Type B pancreatic cell (in vitro differentiated cells): ENCODE measurements at regions not wholly inside any gene's neighbourhood (a gene's known extent, or its start where the extent isn't known, plus 50 kb on each side); places are given as distances from the start of the nearest gene placed in this dataset.
"Not testable (repeated sequence)": the region's sequence is repeated elsewhere in the genome, so short reads cannot be mapped to it uniquely, and the experiment has no call there.

Source experiments
- DNase-seq: peaks from one replicate; pipeline ENCODE4 v3.0.0; 2021; ENCODE audit warnings: mixed read lengths; ENCODE audit not compliant: unreplicated experiment; ENCODE audit errors: extremely low spot score
- H3K27ac Mint-ChIP-seq: 2 replicates; pipeline ENCODE4 v1.8.0; 2021; ENCODE audit warnings: mild to moderate bottlenecking, mixed read lengths
- H3K27me3 Mint-ChIP-seq: 2 replicates; pipeline ENCODE4 v1.8.0; 2021; ENCODE audit warnings: mixed read lengths
- H3K36me3 Mint-ChIP-seq: 2 replicates; pipeline ENCODE4 v1.8.0; 2021; ENCODE audit warnings: mixed read lengths
- H3K4me1 Mint-ChIP-seq: one replicate; pipeline ENCODE4 v1.8.0; 2021; ENCODE audit warnings: mixed read lengths; ENCODE audit not compliant: unreplicated experiment
- H3K4me3 Mint-ChIP-seq: 2 replicates; pipeline ENCODE4 v1.8.0; 2021; ENCODE audit warnings: mild to moderate bottlenecking, mixed read lengths
- H3K9me3 Mint-ChIP-seq: 2 replicates; pipeline ENCODE4 v1.8.0; 2021; ENCODE audit warnings: mixed read lengths
- TF ChIP-seq, protein P1 (sequence below): fragments of 200-600 bp; sonication (generic); conservative IDR thresholded peaks from 2 replicates; pipeline ENCODE4 v1.5.0; 2021; ENCODE audit warnings: antibody characterized with exemption, mild to moderate bottlenecking

DNA sequence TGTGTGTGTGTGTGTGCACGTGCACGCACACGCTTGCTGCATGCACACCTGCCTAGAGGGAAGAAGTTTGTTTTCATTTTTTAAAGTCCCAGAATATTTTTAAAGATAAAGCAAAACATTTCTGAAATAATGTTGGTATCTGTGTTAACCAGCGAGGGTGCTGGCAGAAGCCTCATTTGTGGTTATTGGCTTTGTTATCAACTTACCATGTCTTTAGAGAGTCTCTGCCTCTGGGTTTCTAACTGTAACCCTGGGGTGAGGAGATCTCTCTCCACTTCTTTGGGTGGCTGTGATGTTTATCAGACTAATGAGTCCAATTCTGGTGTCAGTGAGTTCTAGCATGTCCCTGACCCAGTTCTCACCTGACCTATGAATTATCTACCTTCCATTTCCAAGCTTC lies 927.6 kb upstream of the FANCL start:
- Mint-ChIP-seq H3K27me3 (peaks cover 8% of the 10 kb centered on the region), H3K4me3 (no peak overlapping the region), H3K36me3 (no peaks in the 10 kb centered on the region), H3K4me1 (peaks cover 6% of the 10 kb centered on the region), H3K27ac (no peak overlapping the region), H3K9me3 (no peaks in the 10 kb centered on the region)
- no peak for DNase-seq
- TF ChIP-seq, protein P1, sequence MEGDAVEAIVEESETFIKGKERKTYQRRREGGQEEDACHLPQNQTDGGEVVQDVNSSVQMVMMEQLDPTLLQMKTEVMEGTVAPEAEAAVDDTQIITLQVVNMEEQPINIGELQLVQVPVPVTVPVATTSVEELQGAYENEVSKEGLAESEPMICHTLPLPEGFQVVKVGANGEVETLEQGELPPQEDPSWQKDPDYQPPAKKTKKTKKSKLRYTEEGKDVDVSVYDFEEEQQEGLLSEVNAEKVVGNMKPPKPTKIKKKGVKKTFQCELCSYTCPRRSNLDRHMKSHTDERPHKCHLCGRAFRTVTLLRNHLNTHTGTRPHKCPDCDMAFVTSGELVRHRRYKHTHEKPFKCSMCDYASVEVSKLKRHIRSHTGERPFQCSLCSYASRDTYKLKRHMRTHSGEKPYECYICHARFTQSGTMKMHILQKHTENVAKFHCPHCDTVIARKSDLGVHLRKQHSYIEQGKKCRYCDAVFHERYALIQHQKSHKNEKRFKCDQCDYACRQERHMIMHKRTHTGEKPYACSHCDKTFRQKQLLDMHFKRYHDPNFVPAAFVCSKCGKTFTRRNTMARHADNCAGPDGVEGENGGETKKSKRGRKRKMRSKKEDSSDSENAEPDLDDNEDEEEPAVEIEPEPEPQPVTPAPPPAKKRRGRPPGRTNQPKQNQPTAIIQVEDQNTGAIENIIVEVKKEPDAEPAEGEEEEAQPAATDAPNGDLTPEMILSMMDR = no peak

GRCh38 chr2:59167514-59167913 lies 926.4 kb upstream of the FANCL start:
- Mint-ChIP-seq H3K9me3 (peaks cover 4% of the 10 kb centered on the region), H3K4me3 (no peak overlapping the region), H3K4me1 (peaks cover 6% of the 10 kb centered on the region), H3K27me3 (peaks cover 8% of the 10 kb centered on the region), H3K36me3 (no peaks in the 10 kb centered on the region), H3K27ac (no peak overlapping the region)
- DNase-seq = no peak
- TF ChIP-seq, protein P1 = no peak

DNA sequence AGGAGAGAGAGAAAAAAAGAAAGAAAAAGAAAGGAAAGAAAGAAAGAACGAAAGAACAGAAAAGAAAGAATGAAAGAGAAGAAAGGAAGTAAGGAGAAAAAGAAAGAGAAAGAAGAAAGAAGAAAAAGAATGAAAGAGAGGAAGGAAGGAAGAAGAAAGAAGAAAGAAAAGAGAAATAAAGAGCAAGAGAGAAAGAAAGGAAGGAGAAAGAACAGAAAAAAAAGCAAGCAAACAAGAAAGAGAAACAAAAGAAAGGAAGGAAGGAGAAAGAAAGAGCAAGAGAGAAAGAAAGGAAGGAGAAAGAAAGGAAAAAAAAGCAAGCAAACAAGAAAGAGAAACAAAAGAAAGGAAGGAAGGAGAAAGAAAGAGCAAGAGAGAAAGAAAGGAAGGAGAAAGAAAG lies 916.8 kb upstream of the FANCL start:
- not testable (repeated sequence) for H3K27me3 Mint-ChIP-seq, H3K36me3 Mint-ChIP-seq, H3K9me3 Mint-ChIP-seq, H3K27ac Mint-ChIP-seq, H3K4me1 Mint-ChIP-seq, H3K4me3 Mint-ChIP-seq, DNase-seq

GRCh38 chr2:59151805-59152204 lies 910.7 kb upstream of the FANCL start:
- Mint-ChIP-seq H3K27ac (no peak overlapping the region), H3K36me3 (no peaks in the 10 kb centered on the region), H3K9me3 (no peaks in the 10 kb centered on the region), H3K4me3 (no peak overlapping the region), H3K4me1 (peaks cover 6% of the 10 kb centered on the region), H3K27me3 (no peaks in the 10 kb centered on the region)
- TF ChIP-seq, protein P1 = no peak
- no peak for DNase-seq

DNA sequence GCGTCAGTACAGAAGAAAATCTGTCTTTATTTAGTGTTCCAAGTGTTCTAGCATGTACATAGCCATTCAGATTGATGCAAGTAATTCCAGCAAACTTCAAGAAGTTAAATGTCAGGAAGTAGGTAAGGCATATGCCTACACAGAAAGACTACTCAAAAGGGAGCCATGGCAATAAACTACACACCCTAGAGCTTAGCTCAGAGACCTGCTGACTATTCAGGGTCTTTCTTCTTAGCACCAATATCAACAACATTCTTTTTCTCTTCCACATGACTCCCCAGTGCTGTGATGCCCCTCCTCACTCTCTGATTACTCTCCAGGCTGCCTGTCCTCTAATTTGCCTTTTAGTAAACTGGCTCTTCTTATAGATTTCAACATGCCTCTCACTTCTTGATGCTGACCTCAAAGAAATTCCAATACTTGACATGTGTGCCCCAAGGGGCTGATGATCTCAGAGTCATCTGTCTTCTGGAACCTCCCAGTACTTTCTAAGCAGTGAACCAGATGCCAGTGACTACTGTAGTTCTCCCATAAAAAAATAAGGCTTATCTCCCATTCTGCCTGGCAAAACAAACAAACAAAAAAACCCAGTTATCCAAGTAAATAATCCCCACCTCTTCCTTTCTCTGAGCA lies 909.2 kb upstream of the FANCL start:
- no peak for DNase-seq
- H3K4me1 Mint-ChIP-seq = peaks cover 6% of the 10 kb centered on the region
- TF ChIP-seq, protein P1 = no peak
- no peaks in the 10 kb centered on the region for H3K36me3 Mint-ChIP-seq
- peak overlapping the region; percentile 56 for H3K27ac Mint-ChIP-seq
- no peak overlapping the region for H3K4me3 Mint-ChIP-seq
- no peaks in the 10 kb centered on the region for H3K9me3 Mint-ChIP-seq
- no peaks in the 10 kb centered on the region for H3K27me3 Mint-ChIP-seq

GRCh38 chr2:59149271-59149670 lies 908.1 kb upstream of the FANCL start:
- no peak for DNase-seq
- Mint-ChIP-seq H3K4me3 (no peak overlapping the region), H3K27ac (no peak overlapping the region), H3K27me3 (no peaks in the 10 kb centered on the region), H3K9me3 (no peaks in the 10 kb centered on the region), H3K4me1 (peaks cover 6% of the 10 kb centered on the region), H3K36me3 (no peaks in the 10 kb centered on the region)
- TF ChIP-seq, protein P1 = no peak
